Muscle layer of colon (tissue), 2 donors: ENCODE measurements at regions not wholly inside any gene's neighbourhood (a gene's known extent, or its start where the extent isn't known, plus 50 kb on each side); places are given as distances from the start of the nearest gene placed in this dataset.

Source experiments
- H3K27ac ChIP-seq: one replicate; pipeline ENCODE4 v1.7.0; 2013; ENCODE audit warnings: low read depth, mild to moderate bottlenecking, low read length, moderate library complexity
- H3K27me3 ChIP-seq, 2 donors: one replicate each; pipeline ENCODE4 v1.7.0; 2013; ENCODE audit warnings: low read length in 2 of 2, mild to moderate bottlenecking in 2 of 2; ENCODE audit not compliant: insufficient read depth in 2 of 2, control insufficient read depth in 1 of 2
- H3K36me3 ChIP-seq: one replicate; pipeline ENCODE4 v1.7.0; 2013; ENCODE audit warnings: mild to moderate bottlenecking, low read length; ENCODE audit not compliant: insufficient read depth
- H3K4me1 ChIP-seq: one replicate; pipeline ENCODE4 v1.7.0; 2013; ENCODE audit warnings: mild to moderate bottlenecking, low read length; ENCODE audit not compliant: insufficient read depth
- H3K4me3 ChIP-seq, 2 donors: one replicate each; pipeline ENCODE4 v1.7.0; 2013; ENCODE audit warnings: low read length in 2 of 2, low read depth in 1 of 2, mild to moderate bottlenecking in 1 of 2, moderate library complexity in 1 of 2
- H3K9ac ChIP-seq: one replicate; pipeline ENCODE4 v1.7.0; 2013; ENCODE audit warnings: low read length
- H3K9me3 ChIP-seq: one replicate; pipeline ENCODE4 v1.7.0; 2013; ENCODE audit warnings: mild to moderate bottlenecking, low read length
- donor health status: abdominal sarcoma.
- donor health status: Adenocarcinoma of cecum.

- Histone ChIP-seq H3K4me1 (no peaks in the 10 kb centered on the region), H3K4me3 (no peak overlapping the region), H3K27ac (no peak overlapping the region), H3K36me3 (no peaks in the 10 kb centered on the region), H3K9me3 (no peaks in the 10 kb centered on the region), H3K27me3 (no peaks in the 10 kb centered on the region), H3K9ac (no peak overlapping the region)
Measured at GRCh38 chr11:10358696-10359095, 53.8 kb downstream of the ADM start.

- H3K27ac ChIP-seq = no peak overlapping the region
- no peak overlapping the region for H3K9ac ChIP-seq
- H3K27me3 ChIP-seq = no peaks in the 10 kb centered on the region
- H3K4me3 ChIP-seq = no peak overlapping the region
- H3K4me1 ChIP-seq = no peaks in the 10 kb centered on the region
- no peaks in the 10 kb centered on the region for H3K36me3 ChIP-seq
- H3K9me3 ChIP-seq = no peaks in the 10 kb centered on the region
Measured at GRCh38 chr11:10359171-10359570, 54.3 kb downstream of the ADM start.

GRCh38 chr11:10360835-10361234 is 56.0 kb downstream of the ADM start:
- H3K4me1 ChIP-seq = no peaks in the 10 kb centered on the region
- H3K9me3 ChIP-seq = no peaks in the 10 kb centered on the region
- H3K4me3 ChIP-seq = no peak overlapping the region
- H3K27me3 ChIP-seq = no peaks in the 10 kb centered on the region
- no peak overlapping the region for H3K9ac ChIP-seq
- H3K36me3 ChIP-seq = no peaks in the 10 kb centered on the region
- no peak overlapping the region for H3K27ac ChIP-seq

- H3K4me1 ChIP-seq = peaks cover 14% of the 10 kb centered on the region
- H3K4me3 ChIP-seq = no peak overlapping the region
- no peak overlapping the region for H3K27ac ChIP-seq
- H3K9ac ChIP-seq = no peak overlapping the region
- no peaks in the 10 kb centered on the region for H3K27me3 ChIP-seq
- H3K9me3 ChIP-seq = no peaks in the 10 kb centered on the region
- H3K36me3 ChIP-seq = no peaks in the 10 kb centered on the region
Measured at GRCh38 chr11:10365045-10365444, 60.2 kb downstream of the ADM start.

- no peak overlapping the region for H3K27ac ChIP-seq
- H3K4me1 ChIP-seq = peaks cover 14% of the 10 kb centered on the region
- no peak overlapping the region for H3K4me3 ChIP-seq
- H3K36me3 ChIP-seq = no peaks in the 10 kb centered on the region
- H3K27me3 ChIP-seq = no peaks in the 10 kb centered on the region
- no peak overlapping the region for H3K9ac ChIP-seq
- H3K9me3 ChIP-seq = no peaks in the 10 kb centered on the region
Measured at GRCh38 chr11:10366568-10367331, 61.9 kb downstream of the ADM start.

- Histone ChIP-seq H3K4me3 (no peak overlapping the region), H3K4me1 (peaks cover 37% of the 10 kb centered on the region), H3K27ac (no peak overlapping the region), H3K9ac (no peak overlapping the region), H3K9me3 (no peaks in the 10 kb centered on the region), H3K36me3 (no peaks in the 10 kb centered on the region), H3K27me3 (no peaks in the 10 kb centered on the region)
Measured at GRCh38 chr11:10371926-10372641, 67.2 kb downstream of the ADM start.

- H3K9me3 ChIP-seq = no peaks in the 10 kb centered on the region
- H3K27ac ChIP-seq = no peak overlapping the region
- no peaks in the 10 kb centered on the region for H3K27me3 ChIP-seq
- H3K36me3 ChIP-seq = no peaks in the 10 kb centered on the region
- no peak overlapping the region for H3K4me3 ChIP-seq
- no peak overlapping the region for H3K9ac ChIP-seq
- peaks cover 34% of the 10 kb centered on the region for H3K4me1 ChIP-seq
Measured at GRCh38 chr11:10373340-10373739, 68.5 kb downstream of the ADM start.

- no peaks in the 10 kb centered on the region for H3K36me3 ChIP-seq
- H3K27me3 ChIP-seq = no peaks in the 10 kb centered on the region
- no peaks in the 10 kb centered on the region for H3K9me3 ChIP-seq
- peaks cover 34% of the 10 kb centered on the region for H3K4me1 ChIP-seq
- no peak overlapping the region for H3K4me3 ChIP-seq
- no peak overlapping the region for H3K27ac ChIP-seq
- H3K9ac ChIP-seq = no peak overlapping the region
Measured at GRCh38 chr11:10373929-10374328, 69.1 kb downstream of the ADM start.

- Histone ChIP-seq H3K4me3 (no peak overlapping the region), H3K27me3 (no peaks in the 10 kb centered on the region), H3K9ac (no peak overlapping the region), H3K9me3 (no peaks in the 10 kb centered on the region), H3K36me3 (no peaks in the 10 kb centered on the region), H3K4me1 (peaks cover 34% of the 10 kb centered on the region), H3K27ac (no peak overlapping the region)
Measured at GRCh38 chr11:10374386-10374785, 69.5 kb downstream of the ADM start.

- Histone ChIP-seq H3K36me3 (no peaks in the 10 kb centered on the region), H3K4me1 (peaks cover 40% of the 10 kb centered on the region), H3K4me3 (no peak overlapping the region), H3K27me3 (no peaks in the 10 kb centered on the region), H3K9ac (no peak overlapping the region), H3K9me3 (no peaks in the 10 kb centered on the region), H3K27ac (no peak overlapping the region)
Measured at GRCh38 chr11:10375280-10375971, 70.6 kb downstream of the ADM start.

GRCh38 chr11:10376061-10376460 is 71.2 kb downstream of the ADM start:
- H3K27me3 ChIP-seq = no peaks in the 10 kb centered on the region
- peaks cover 40% of the 10 kb centered on the region for H3K4me1 ChIP-seq
- H3K36me3 ChIP-seq = no peaks in the 10 kb centered on the region
- no peak overlapping the region for H3K27ac ChIP-seq
- no peak overlapping the region for H3K9ac ChIP-seq
- no peaks in the 10 kb centered on the region for H3K9me3 ChIP-seq
- no peak overlapping the region for H3K4me3 ChIP-seq
